Epidermal melanocyte (primary cell): ENCODE measurements at regions not wholly inside any gene's neighbourhood (a gene's known extent, or its start where the extent isn't known, plus 50 kb on each side); places are given as distances from the start of the nearest gene placed in this dataset.
"Not testable (repeated sequence)": the region's sequence is repeated elsewhere in the genome, so short reads cannot be mapped to it uniquely, and the experiment has no call there.

Source experiments
- DNase-seq: peaks from one replicate; pipeline ENCODE4 v3.0.0; 2011; ENCODE audit warnings: low spot score; ENCODE audit not compliant: insufficient read length

DNA sequence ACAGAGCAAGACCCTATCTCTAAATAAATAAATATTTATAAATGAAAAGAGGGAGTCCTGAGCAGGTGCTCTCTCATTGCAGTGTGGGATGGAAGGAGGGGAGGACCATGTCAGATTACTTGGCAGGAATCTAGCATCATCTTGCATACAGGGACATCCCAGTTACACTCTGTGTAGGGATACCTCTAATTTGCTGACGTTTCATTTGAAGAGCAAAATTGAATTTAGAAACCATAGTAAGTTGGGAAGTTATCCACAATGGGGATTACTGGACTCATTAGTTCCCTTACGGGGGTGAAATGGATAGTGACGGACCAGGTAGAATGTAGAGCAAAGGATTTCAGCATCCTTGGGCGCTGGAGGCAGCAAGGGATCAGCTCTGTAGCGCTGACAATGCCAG, 52.1 kb downstream of the ARHGEF18 start:
- no peak for DNase-seq

DNA sequence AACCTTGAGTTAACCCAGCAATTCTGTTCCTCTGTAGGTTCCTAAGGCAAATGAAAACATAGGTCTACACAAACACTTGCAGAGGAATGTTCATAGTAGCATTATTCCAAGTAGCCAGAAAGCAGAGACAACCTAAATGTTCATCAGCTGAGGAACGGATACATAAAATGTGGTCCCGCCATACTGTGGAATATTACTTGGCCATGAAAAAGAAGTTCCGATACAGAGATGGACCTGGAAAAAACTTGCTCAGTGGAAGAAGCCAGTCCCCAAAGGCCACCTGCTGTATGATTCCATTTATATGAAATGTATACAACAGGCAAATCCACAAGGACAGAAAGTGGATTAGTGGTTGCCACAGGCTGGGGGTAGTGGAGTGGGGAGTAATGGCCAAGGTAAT, 53.0 kb downstream of the ARHGEF18 start:
- DNase-seq = no peak

DNA sequence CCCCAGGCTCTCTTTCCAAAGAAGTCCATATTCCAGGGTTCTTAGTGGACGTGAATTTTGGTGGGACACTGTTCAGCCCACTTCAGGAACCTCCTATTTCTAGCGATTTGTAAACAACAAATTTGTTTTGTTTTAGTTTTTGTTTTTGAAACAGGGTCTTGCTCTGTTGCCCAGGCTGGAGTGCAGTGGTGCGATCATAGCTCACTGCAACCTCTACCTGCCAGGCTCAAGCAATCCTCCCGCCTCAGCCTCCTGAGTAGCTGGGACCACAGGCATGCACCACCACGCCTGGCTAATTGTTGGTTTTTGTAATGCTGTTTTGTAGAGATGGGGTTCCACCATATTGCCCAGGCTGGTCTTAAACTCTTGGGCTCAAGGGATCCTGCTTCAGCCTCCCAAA, 56.7 kb downstream of the ARHGEF18 start:
- not testable (repeated sequence) for DNase-seq

DNA sequence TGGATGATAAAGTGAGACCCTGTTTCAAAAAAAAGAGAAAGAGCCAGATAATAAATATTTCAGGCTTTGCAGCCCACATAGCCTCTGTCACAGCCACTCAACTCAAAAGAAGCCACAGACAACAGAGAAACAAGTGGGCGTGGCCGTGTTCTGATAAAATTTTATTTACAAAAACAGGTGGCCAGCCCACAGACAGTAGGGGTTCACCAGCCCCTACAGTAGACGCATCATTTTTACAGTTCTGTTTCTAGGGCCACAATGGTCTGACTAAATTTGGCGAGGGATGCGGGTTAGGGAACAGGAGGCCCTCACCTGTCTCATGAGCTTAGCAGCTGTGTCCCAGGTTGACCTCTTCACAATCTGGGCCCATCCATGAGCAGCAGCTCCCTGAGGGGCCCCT, 59.5 kb downstream of the ARHGEF18 start:
- DNase-seq = no peak

DNA sequence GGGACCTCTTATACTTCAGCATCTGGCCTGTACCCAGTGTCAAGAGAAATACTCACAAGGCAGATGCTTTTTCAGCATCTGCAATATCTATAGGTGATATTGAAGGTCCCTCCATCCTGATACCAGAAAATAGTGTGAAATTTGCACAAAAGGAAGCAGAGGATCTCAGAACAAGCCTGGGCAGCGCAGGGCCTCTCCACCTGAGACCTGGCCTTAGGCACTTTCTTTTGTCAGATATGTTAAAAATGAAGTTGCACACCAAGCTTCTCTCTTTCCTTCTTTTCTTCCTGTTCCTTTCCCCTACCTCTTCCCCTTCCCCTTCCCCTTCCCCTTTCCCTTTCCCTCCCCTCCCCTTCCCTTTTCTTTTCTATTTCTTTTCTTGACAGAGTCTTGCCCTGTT, 62.2 kb downstream of the ARHGEF18 start:
- DNase-seq = no peak

DNA sequence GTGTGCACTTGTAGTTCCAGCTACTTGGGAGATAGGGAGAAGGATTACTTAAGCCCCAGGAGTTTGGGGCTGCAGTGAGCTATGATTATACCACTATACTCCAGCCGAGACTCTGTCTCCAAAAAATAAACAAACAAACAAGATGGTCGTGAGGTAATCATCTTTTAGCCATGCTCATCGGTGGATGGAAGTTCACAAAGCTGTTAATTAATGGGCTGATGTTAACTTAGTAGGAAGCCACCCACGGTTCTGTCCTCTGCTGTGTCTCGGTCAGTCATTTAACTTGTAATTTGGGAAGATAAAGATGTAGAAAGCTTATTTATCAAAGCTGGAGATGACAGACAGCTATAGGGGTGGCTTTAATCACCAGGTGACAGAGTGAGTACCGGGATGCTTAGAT, 64.9 kb downstream of the ARHGEF18 start:
- no peak for DNase-seq

DNA sequence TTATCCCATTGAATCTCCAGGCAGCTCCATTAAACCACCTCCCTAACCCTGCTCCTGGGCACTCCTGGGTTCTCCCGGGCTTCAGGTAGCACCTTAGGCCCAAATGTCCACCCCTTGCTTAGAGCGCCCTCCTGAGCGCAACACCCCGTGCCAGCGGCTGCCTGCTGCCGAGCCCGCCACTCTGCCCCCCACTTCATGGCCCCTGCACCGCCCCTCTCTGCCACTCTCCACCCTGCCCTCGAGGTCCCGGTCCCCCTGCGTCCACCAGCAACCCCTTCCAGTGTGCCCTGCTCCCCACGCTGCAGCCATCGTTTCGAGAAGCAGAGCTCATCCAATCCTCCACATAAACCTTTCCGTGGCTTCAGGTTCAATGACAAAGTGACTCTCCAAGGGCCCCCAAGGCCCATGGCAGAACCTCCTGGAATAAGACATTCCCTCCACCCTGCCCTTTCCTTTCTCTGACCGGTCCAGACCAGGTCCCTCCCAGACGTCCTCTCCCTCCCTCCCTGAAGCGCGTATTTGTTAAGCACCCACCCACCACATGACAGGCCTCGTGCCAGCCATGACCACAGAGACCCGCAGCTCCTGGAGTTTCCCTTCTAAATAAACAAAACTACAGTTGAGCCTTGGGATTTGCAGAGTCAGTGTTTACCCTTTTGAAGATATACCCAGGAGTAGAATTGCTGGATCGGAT, 66.6 kb downstream of the ARHGEF18 start:
- peak; percentile 59 for DNase-seq

DNA sequence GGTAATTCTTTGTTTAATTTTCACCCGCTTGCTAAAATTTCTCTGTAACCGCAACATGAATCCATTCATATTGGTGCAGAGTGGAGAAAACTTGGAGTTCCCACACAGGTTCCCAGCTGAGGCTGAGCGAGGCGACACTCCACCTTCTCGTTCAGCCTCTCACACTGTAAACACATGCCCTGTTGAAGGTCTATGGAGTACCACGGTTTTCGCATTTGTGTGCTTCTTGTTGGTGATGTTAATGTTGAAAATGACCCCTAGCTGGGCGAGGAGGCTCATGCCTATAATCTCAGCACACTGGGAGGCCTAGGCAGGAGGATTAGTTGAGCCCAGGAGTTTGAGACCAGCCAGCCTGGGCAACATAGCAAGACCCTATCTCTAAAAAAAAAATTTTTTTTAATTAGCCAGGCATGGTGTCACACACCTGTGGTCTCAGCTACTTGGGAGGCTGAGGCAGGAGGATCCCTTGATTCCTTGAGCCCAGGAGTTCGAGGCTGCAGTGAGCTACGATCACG, 67.2 kb downstream of the ARHGEF18 start:
- no peak for DNase-seq

DNA sequence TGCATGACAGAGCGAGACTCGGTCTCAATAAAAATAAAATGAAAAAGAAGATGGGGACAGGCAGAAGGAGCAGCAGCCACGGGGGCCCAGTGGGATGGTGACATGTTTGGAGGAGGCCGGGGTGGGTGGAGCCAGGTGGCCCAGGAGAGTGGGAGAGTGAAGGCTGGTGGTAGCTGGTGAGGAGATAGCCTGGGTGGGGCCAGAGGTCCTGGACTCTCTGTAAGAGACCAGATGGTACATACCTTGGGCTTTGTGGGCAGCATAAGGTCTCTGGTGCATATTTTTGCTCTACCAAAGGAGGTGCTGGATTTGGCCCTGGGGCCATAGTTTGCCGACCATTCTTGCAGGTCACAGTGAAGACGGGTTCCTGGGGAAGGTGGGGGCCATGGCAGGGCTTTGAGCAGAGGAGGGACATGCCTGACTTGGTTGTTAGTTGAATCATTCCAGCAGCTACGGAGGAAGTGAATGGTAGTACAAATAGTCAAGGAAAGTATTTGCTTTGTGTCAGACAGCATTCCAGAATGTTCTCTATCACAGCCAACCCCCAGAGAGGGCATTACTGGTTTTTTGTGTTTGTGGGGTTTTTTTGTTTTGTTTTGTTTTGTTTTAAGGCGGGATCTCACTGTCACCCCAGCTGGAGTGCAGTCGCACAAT, 69.1 kb downstream of the ARHGEF18 start:
- no peak for DNase-seq

DNA sequence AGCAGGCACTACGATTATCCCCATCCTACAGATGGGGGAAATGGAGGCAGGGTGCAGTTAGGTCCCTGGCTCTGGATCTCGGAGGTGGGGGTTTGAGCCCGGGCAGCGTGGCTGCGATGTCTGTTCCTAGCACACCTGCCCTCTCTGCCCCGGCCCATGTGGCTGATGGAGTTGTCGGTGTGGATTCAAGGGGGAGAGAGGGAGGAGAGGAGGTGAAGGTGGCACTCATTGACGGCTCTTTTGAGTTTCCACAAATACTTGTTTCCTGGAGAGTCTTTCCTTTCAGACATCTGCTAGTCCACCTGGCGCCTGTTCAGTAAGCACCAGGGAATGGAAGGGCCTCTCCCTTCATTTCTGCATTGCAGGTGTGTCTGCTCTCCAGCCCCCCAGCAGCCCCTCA, 69.9 kb downstream of the ARHGEF18 start:
- no peak for DNase-seq

DNA sequence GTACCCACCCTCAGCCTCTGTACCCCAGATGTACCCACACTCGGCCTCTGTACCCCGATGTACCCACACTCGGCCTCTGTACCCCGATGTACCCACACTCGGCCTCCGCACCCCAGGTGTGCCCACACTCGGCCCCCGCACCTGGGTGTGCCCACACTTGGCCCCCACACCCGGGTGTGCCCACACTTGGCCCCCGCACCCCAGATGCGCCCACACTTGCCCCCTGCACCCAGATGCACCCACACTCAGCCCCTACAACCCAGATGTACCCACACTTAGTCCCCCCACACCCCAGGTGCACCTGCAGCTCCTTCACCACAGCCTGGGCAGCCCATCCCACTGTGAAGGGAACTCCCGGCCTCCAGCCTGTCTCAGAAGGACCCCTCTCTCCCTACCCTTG, 69.7 kb downstream of the PEX11G start:
- DNase-seq = no peak

DNA sequence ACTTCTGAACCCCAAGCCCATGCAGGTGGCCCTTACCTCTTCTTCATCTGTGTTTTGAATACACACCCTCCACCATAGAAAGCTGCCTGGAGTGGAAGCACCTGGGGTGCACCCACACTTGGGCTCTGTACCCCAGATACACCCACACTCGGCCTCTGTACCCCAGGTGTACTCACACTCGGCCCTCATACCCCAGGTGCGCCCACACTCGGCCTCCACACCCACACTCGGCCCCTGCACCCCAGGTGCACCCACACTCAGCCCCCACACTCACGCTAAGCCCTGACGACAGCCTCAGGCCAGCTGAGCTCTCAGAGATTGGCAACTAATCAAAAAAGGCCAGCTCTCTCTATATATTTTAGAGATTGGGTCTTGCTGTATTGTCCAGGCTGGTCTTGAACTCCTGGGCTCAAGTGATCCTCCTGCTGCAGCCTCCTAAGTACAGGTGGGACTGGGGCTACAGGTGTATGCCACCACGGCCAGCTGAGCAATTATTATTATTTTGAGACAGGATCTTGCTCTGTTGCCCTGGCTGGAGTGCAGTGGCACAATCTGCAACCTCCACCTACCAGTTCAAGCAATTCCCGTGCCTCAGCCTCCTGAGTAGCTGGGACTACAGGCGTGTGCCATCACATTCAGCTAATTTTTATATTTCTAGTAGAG, 68.9 kb downstream of the PEX11G start:
- no peak for DNase-seq

DNA sequence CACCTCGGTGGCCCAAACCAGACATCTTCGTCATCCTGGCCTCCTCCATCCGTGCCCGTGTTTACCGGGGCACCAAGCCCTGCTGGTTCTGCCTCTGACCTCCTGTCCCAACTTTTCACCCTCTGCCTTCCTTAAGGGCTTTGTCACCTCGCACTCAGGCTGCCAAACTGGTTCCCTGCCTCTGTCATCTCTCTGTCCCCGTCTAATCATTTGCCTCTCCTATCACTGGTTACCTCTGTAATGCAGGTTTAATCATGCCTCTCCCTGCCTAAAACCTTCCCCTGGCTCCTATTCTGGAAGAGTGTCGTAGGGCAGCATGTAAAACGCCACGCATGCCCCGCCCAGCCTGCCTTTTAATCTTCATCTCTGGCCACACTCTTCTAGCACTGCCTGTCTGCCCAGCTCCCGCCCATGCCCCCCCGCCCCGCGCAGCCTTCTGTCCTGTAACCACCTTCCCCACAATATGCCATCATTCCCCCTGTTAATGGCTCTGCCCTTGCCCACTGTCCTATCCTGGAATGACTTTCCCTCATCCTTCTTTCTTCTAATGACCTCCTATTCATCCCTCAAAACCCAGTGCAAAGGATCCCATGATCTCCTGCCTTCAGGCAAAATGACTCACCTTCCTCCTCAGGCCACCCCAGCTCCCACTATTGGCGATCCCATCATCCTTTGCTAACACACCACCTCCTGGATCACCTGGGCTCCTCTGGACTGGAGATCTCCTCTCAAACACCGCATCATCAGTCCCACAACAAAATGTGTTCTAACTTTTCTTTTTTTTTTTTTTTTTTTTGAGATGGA, 66.7 kb downstream of the PEX11G start:
- DNase-seq = no peak
